ENCODE measurements at regions not wholly inside any gene's neighbourhood (a gene's known extent, or its start where the extent isn't known, plus 50 kb on each side); places are given as distances from the start of the nearest gene placed in this dataset.

- no peak overlapping the region for H2BK20ac ChIP-seq (ENCODE audit: low read depth, low read length)
- H3K9me3 ChIP-seq (ENCODE audit: control insufficient read depth, insufficient read depth, low read length): peaks cover 3% of the 10 kb centered on the region; the same call in 1 of the 2 replicates
- H3K4ac ChIP-seq (ENCODE audit: low read depth, low read length): no peak overlapping the region
- intact Hi-C loops (cut with micrococcal nuclease) (no loop called here), in situ Hi-C loops (cut with MboI; ENCODE audit: low sequenced_read_pairs) (no loop called here), dilution Hi-C loops (cut with HindIII; ENCODE audit: low sequenced_read_pairs, unreplicated experiment) (no loop called here)
- no peak overlapping the region for H3K4me3 ChIP-seq (ENCODE audit: insufficient read depth, low read depth, low read length)
- ChIA-PET CTCF (no interaction called here), POLR2A (ENCODE audit: unreplicated experiment) (no interaction called here)
- DNase-seq (no peak), ATAC-seq (ENCODE audit: low read depth) (no peak)
- no peaks in the 10 kb centered on the region for H3K4me1 ChIP-seq (ENCODE audit: control insufficient read depth, insufficient read depth, low read length)
- no peak overlapping the region for H3K9ac ChIP-seq (ENCODE audit: low read depth, low read length)
- no peak overlapping the region for H3K23ac ChIP-seq (ENCODE audit: low read depth, low read length)
- H4K91ac ChIP-seq (ENCODE audit: insufficient read depth, low read depth, low read length): no peak overlapping the region
- H3K4me2 ChIP-seq (ENCODE audit: low read depth, low read length): no peak overlapping the region
- H2AK5ac ChIP-seq (ENCODE audit: low read depth, low read length): no peak overlapping the region
- no peak overlapping the region for H2BK15ac ChIP-seq (ENCODE audit: low read depth, low read length)
- no peak overlapping the region for H2BK120ac ChIP-seq (ENCODE audit: low read depth, low read length)
- WGBS, 2 experiments (ENCODE audit: extremely low coverage in 2 of 2, insufficient read length in 1 of 2): no CpG with 5 or more reads among the region's 2 CpGs
- no peak overlapping the region for H4K5ac ChIP-seq (ENCODE audit: low read depth, low read length)
- no peaks in the 10 kb centered on the region for H4K20me1 ChIP-seq (ENCODE audit: insufficient read depth, low read length)
- H3K18ac ChIP-seq (ENCODE audit: low read depth, low read length): no peak overlapping the region
- TF ChIP-seq MAFK (IDR thresholded peaks at IDR 0.05; ENCODE audit: low read depth, low read length) (peak; percentile 34), BHLHE40 (IDR thresholded peaks at IDR 0.05; ENCODE audit: low read depth, low read length) (no peak), POLR2A (IDR thresholded peaks at IDR 0.05; ENCODE audit: low read depth, low read length) (no peak), ELK1 (IDR thresholded peaks at IDR 0.05; ENCODE audit: borderline replicate concordance, low read depth, low read length) (no peak), FOS (IDR thresholded peaks at IDR 0.05; ENCODE audit: low read depth, low read length) (no peak), CEBPB (IDR thresholded peaks at IDR 0.05; ENCODE audit: low read depth, low read length) (no peak), CTCF (conservative IDR thresholded peaks at IDR 0.05; ENCODE audit: low read depth, low read length) (no peak), MXI1 (IDR thresholded peaks at IDR 0.05; ENCODE audit: borderline replicate concordance, low read depth, low read length) (no peak)
- no peaks in the 10 kb centered on the region for H3K9me1 ChIP-seq (ENCODE audit: insufficient read depth, low read length)
- H3K27ac ChIP-seq (ENCODE audit: insufficient read depth, low read length): no peak overlapping the region
- H3K14ac ChIP-seq (replicated peaks; ENCODE audit: low read depth, low read length): no peak overlapping the region
- no peak overlapping the region for H2BK5ac ChIP-seq (ENCODE audit: low read depth, low read length, poor library complexity, severe bottlenecking)
- BruUV-seq (replicated peaks): no TSS peak
- H4K8ac ChIP-seq (ENCODE audit: low read depth in 2 of 2, low read length in 2 of 2): no peak overlapping the region
- no peaks in the 10 kb centered on the region for H3K36me3 ChIP-seq (ENCODE audit: control insufficient read depth, insufficient read depth, low read length)
- no peak overlapping the region for H2AFZ ChIP-seq (replicated peaks; ENCODE audit: low read length, poor library complexity)
- peaks cover 18% of the 10 kb centered on the region for H3K27me3 ChIP-seq (ENCODE audit: control insufficient read depth, insufficient read depth, low read length)
- H3K56ac ChIP-seq (ENCODE audit: extremely low read depth, insufficient read depth, low read length): no peak overlapping the region
- no peak overlapping the region for H2AK9ac ChIP-seq (replicated peaks; ENCODE audit: low read depth, low read length, poor library complexity)
- H3K79me1 ChIP-seq (ENCODE audit: low read depth in 1 of 2, low read length in 2 of 2): no peaks in the 10 kb centered on the region
These were observed 418.5 kb upstream of the ESRRG start for GRCh38 chr1:217141711-217142110.

Measured in IMR-90 (cell line).